K562 (cell line): ENCODE measurements at regions not wholly inside any gene's neighbourhood (a gene's known extent, or its start where the extent isn't known, plus 50 kb on each side); places are given as distances from the start of the nearest gene placed in this dataset.

Experiments
- FOXA3 ChIP-seq, 2 experiments: fragments of 450-650 bp in 1 of 2; sonication (generic) in 1 of 2; formaldehyde crosslinking; IDR thresholded peaks in 1 of 2; conservative IDR thresholded peaks in 1 of 2; 2 replicates each; pipeline versions ENCODE4 v1.4.0 to v1.8.0; 2020 to 2022; ENCODE audit warnings: mild to moderate bottlenecking in 2 of 2, missing genetic modification reagents in 1 of 2
- GMEB1 ChIP-seq: fragments of 250-450 bp; sonication (Bioruptor Pico); IDR thresholded peaks from 2 replicates; pipeline ENCODE4 v1.4.0; 2020; ENCODE audit warnings: mild to moderate bottlenecking
- MCM7 ChIP-seq, 2 experiments: fragments of 450-650 bp; IDR thresholded peaks; 2 replicates each; pipeline ENCODE4 v1.6.1; 2016 to 2018
- PPARD ChIP-seq: fragments of 250-450 bp; sonication (Bioruptor Pico); IDR thresholded peaks from 2 replicates; pipeline ENCODE4 v1.8.0; 2022; ENCODE audit warnings: inconsistent platforms, mild to moderate bottlenecking, moderate library complexity
- TARDBP ChIP-seq: fragments of 450-650 bp; IDR thresholded peaks from 2 replicates; pipeline ENCODE4 v1.6.1; 2016
- ZNF197 ChIP-seq: fragments of 200-800 bp; sonication (Bioruptor generic); IDR thresholded peaks from 2 replicates; pipeline ENCODE4 v1.6.1; 2016; ENCODE audit warnings: low read depth, missing genetic modification characterization, missing compliant biosample characterization
- ZNF282 ChIP-seq: sonication (generic); formaldehyde crosslinking; IDR thresholded peaks from 2 replicates; pipeline ENCODE4 v1.8.1; 2023; ENCODE audit warnings: missing genetic modification reagents
- TF ChIP-seq, protein P1 (sequence below), 2 experiments: fragments of 450-650 bp; IDR thresholded peaks; 2 replicates each; pipeline ENCODE4 v1.6.1; 2018; ENCODE audit warnings: mild to moderate bottlenecking in 2 of 2, low read depth in 1 of 2; ENCODE audit not compliant: partially characterized antibody in 2 of 2
- TF ChIP-seq, protein P2 (sequence below): fragments of 450-650 bp; IDR thresholded peaks from 2 replicates; pipeline ENCODE4 v1.6.1; 2016; ENCODE audit warnings: mild to moderate bottlenecking, moderate library complexity

- TF ChIP-seq, protein P1, sequence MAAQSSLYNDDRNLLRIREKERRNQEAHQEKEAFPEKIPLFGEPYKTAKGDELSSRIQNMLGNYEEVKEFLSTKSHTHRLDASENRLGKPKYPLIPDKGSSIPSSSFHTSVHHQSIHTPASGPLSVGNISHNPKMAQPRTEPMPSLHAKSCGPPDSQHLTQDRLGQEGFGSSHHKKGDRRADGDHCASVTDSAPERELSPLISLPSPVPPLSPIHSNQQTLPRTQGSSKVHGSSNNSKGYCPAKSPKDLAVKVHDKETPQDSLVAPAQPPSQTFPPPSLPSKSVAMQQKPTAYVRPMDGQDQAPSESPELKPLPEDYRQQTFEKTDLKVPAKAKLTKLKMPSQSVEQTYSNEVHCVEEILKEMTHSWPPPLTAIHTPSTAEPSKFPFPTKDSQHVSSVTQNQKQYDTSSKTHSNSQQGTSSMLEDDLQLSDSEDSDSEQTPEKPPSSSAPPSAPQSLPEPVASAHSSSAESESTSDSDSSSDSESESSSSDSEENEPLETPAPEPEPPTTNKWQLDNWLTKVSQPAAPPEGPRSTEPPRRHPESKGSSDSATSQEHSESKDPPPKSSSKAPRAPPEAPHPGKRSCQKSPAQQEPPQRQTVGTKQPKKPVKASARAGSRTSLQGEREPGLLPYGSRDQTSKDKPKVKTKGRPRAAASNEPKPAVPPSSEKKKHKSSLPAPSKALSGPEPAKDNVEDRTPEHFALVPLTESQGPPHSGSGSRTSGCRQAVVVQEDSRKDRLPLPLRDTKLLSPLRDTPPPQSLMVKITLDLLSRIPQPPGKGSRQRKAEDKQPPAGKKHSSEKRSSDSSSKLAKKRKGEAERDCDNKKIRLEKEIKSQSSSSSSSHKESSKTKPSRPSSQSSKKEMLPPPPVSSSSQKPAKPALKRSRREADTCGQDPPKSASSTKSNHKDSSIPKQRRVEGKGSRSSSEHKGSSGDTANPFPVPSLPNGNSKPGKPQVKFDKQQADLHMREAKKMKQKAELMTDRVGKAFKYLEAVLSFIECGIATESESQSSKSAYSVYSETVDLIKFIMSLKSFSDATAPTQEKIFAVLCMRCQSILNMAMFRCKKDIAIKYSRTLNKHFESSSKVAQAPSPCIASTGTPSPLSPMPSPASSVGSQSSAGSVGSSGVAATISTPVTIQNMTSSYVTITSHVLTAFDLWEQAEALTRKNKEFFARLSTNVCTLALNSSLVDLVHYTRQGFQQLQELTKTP (IDR thresholded peaks at IDR 0.05; ENCODE audit: low read depth in 1 of 2, partially characterized antibody in 2 of 2): no peak
- no peak for TF ChIP-seq ZNF282 (CRISPR knock-in tag)
- peak; percentile 100 for TF ChIP-seq GMEB1
- no peak for TF ChIP-seq PPARD (CRISPR knock-in tag)
- TF ChIP-seq TARDBP: no peak
- no peak for TF ChIP-seq ZNF197
- no peak for TF ChIP-seq MCM7 (IDR thresholded peaks at IDR 0.05)
- TF ChIP-seq, protein P2, sequence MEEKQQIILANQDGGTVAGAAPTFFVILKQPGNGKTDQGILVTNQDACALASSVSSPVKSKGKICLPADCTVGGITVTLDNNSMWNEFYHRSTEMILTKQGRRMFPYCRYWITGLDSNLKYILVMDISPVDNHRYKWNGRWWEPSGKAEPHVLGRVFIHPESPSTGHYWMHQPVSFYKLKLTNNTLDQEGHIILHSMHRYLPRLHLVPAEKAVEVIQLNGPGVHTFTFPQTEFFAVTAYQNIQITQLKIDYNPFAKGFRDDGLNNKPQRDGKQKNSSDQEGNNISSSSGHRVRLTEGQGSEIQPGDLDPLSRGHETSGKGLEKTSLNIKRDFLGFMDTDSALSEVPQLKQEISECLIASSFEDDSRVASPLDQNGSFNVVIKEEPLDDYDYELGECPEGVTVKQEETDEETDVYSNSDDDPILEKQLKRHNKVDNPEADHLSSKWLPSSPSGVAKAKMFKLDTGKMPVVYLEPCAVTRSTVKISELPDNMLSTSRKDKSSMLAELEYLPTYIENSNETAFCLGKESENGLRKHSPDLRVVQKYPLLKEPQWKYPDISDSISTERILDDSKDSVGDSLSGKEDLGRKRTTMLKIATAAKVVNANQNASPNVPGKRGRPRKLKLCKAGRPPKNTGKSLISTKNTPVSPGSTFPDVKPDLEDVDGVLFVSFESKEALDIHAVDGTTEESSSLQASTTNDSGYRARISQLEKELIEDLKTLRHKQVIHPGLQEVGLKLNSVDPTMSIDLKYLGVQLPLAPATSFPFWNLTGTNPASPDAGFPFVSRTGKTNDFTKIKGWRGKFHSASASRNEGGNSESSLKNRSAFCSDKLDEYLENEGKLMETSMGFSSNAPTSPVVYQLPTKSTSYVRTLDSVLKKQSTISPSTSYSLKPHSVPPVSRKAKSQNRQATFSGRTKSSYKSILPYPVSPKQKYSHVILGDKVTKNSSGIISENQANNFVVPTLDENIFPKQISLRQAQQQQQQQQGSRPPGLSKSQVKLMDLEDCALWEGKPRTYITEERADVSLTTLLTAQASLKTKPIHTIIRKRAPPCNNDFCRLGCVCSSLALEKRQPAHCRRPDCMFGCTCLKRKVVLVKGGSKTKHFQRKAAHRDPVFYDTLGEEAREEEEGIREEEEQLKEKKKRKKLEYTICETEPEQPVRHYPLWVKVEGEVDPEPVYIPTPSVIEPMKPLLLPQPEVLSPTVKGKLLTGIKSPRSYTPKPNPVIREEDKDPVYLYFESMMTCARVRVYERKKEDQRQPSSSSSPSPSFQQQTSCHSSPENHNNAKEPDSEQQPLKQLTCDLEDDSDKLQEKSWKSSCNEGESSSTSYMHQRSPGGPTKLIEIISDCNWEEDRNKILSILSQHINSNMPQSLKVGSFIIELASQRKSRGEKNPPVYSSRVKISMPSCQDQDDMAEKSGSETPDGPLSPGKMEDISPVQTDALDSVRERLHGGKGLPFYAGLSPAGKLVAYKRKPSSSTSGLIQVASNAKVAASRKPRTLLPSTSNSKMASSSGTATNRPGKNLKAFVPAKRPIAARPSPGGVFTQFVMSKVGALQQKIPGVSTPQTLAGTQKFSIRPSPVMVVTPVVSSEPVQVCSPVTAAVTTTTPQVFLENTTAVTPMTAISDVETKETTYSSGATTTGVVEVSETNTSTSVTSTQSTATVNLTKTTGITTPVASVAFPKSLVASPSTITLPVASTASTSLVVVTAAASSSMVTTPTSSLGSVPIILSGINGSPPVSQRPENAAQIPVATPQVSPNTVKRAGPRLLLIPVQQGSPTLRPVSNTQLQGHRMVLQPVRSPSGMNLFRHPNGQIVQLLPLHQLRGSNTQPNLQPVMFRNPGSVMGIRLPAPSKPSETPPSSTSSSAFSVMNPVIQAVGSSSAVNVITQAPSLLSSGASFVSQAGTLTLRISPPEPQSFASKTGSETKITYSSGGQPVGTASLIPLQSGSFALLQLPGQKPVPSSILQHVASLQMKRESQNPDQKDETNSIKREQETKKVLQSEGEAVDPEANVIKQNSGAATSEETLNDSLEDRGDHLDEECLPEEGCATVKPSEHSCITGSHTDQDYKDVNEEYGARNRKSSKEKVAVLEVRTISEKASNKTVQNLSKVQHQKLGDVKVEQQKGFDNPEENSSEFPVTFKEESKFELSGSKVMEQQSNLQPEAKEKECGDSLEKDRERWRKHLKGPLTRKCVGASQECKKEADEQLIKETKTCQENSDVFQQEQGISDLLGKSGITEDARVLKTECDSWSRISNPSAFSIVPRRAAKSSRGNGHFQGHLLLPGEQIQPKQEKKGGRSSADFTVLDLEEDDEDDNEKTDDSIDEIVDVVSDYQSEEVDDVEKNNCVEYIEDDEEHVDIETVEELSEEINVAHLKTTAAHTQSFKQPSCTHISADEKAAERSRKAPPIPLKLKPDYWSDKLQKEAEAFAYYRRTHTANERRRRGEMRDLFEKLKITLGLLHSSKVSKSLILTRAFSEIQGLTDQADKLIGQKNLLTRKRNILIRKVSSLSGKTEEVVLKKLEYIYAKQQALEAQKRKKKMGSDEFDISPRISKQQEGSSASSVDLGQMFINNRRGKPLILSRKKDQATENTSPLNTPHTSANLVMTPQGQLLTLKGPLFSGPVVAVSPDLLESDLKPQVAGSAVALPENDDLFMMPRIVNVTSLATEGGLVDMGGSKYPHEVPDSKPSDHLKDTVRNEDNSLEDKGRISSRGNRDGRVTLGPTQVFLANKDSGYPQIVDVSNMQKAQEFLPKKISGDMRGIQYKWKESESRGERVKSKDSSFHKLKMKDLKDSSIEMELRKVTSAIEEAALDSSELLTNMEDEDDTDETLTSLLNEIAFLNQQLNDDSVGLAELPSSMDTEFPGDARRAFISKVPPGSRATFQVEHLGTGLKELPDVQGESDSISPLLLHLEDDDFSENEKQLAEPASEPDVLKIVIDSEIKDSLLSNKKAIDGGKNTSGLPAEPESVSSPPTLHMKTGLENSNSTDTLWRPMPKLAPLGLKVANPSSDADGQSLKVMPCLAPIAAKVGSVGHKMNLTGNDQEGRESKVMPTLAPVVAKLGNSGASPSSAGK: no peak
- TF ChIP-seq FOXA3 (CRISPR knock-in tag; conservative IDR thresholded peaks at IDR 0.05 in 1 of 2, IDR thresholded peaks at IDR 0.05 in 1 of 2): no peak
These were observed 121.7 kb downstream of the MRPL57 start (continued) for GRCh38 chr13:21297914-21298831.
